ENCODE measurements at regions not wholly inside any gene's neighbourhood (a gene's known extent, or its start where the extent isn't known, plus 50 kb on each side); places are given as distances from the start of the nearest gene placed in this dataset.

GRCh38 chr18:78782951-78783563, 196.6 kb upstream of the SALL3 start:
- Histone ChIP-seq H3K27me3 (peaks cover 0 to 7% (median 0%) of the 10 kb centered on the region in 3 donors), H3K9me3 (no peaks in the 10 kb centered on the region), H3K4me1 (no peaks in the 10 kb centered on the region), H3K36me3 (no peaks in the 10 kb centered on the region), H3K4me3 (no peak overlapping the region), H3K27ac (no peak overlapping the region)
- peak in 1 of 2 donors; percentile 10 for DNase-seq
- intact Hi-C loops (cut with DNase I; ENCODE audit: low total_unique reads) = no loop called here
- WGBS, 5 donors = 86 to 91% (median 88%) methylated on average over 17 to 21 of the region's 21 CpGs
- TF ChIP-seq POLR2AphosphoS5 (IDR thresholded peaks at IDR 0.05) (no peak), POLR2A (IDR thresholded peaks at IDR 0.05) (no peak), EP300 (IDR thresholded peaks at IDR 0.05) (no peak)
- TF ChIP-seq, protein P1, sequence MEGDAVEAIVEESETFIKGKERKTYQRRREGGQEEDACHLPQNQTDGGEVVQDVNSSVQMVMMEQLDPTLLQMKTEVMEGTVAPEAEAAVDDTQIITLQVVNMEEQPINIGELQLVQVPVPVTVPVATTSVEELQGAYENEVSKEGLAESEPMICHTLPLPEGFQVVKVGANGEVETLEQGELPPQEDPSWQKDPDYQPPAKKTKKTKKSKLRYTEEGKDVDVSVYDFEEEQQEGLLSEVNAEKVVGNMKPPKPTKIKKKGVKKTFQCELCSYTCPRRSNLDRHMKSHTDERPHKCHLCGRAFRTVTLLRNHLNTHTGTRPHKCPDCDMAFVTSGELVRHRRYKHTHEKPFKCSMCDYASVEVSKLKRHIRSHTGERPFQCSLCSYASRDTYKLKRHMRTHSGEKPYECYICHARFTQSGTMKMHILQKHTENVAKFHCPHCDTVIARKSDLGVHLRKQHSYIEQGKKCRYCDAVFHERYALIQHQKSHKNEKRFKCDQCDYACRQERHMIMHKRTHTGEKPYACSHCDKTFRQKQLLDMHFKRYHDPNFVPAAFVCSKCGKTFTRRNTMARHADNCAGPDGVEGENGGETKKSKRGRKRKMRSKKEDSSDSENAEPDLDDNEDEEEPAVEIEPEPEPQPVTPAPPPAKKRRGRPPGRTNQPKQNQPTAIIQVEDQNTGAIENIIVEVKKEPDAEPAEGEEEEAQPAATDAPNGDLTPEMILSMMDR (IDR thresholded peaks at IDR 0.05) = no peak

GRCh38 chr18:78783564-78783960, 196.1 kb upstream of the SALL3 start:
- WGBS, 5 donors = 74 to 81% (median 77%) methylated on average over 10 to 12 of the region's 12 CpGs
- DNase-seq = no peak
- H3K4me1 ChIP-seq = no peaks in the 10 kb centered on the region
- H3K36me3 ChIP-seq = no peaks in the 10 kb centered on the region
- TF ChIP-seq, protein P1 (IDR thresholded peaks at IDR 0.05) = no peak
- TF ChIP-seq POLR2AphosphoS5 (IDR thresholded peaks at IDR 0.05) = no peak
- TF ChIP-seq EP300 (IDR thresholded peaks at IDR 0.05) = no peak
- no peak for TF ChIP-seq POLR2A (IDR thresholded peaks at IDR 0.05)
- no peaks in the 10 kb centered on the region for H3K9me3 ChIP-seq
- no peak overlapping the region for H3K27ac ChIP-seq
- intact Hi-C loops (cut with DNase I; ENCODE audit: low total_unique reads) = no loop called here
- peaks cover 0 to 8% (median 0%) of the 10 kb centered on the region in 3 donors for H3K27me3 ChIP-seq
- H3K4me3 ChIP-seq = no peak overlapping the region

GRCh38 chr18:78784861-78785260, 194.8 kb upstream of the SALL3 start:
- Histone ChIP-seq H3K27me3 (peaks cover 0 to 11% (median 0%) of the 10 kb centered on the region in 3 donors), H3K27ac (no peak overlapping the region), H3K36me3 (no peaks in the 10 kb centered on the region), H3K9me3 (no peaks in the 10 kb centered on the region), H3K4me3 (no peak overlapping the region), H3K4me1 (no peaks in the 10 kb centered on the region)
- WGBS, 5 donors = 92 to 95% (median 94%) methylated on average over 5 of the region's 5 CpGs
- intact Hi-C loops (cut with DNase I; ENCODE audit: low total_unique reads) = no loop called here
- DNase-seq = no peak
- TF ChIP-seq POLR2AphosphoS5 (IDR thresholded peaks at IDR 0.05) (no peak), EP300 (IDR thresholded peaks at IDR 0.05) (no peak), POLR2A (IDR thresholded peaks at IDR 0.05) (no peak)
- TF ChIP-seq, protein P1 (IDR thresholded peaks at IDR 0.05) = no peak

DNA sequence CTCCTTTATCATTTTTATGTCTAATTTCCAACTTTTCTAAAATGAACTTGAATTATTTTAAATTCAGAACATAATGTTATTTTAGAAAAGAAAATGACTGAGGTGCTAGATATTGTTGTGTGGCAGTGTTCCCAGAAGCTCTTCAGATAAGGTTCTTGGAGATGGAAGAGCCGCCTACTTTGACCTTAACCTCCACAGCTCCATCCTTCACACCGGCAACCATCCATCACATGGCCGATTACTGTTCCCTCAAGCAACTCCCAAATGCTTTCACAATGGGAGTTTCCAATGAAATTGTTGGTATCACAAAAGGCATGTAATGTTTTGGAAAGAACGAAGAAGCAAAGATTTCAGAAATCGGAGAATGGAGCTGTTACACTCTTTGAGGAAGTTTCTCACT, 193.9 kb upstream of the SALL3 start:
- no peak overlapping the region for H3K27ac ChIP-seq
- intact Hi-C loops (cut with DNase I; ENCODE audit: low total_unique reads) = no loop called here
- WGBS, 5 donors = 72 to 82% (median 78%) methylated on average over 5 of the region's 5 CpGs
- TF ChIP-seq, protein P1 (IDR thresholded peaks at IDR 0.05) = no peak
- TF ChIP-seq POLR2AphosphoS5 (IDR thresholded peaks at IDR 0.05) (no peak), EP300 (IDR thresholded peaks at IDR 0.05) (no peak), POLR2A (IDR thresholded peaks at IDR 0.05) (no peak)
- no peaks in the 10 kb centered on the region for H3K4me1 ChIP-seq
- DNase-seq = no peak
- H3K9me3 ChIP-seq = no peaks in the 10 kb centered on the region
- H3K27me3 ChIP-seq = peaks cover 0 to 19% (median 0%) of the 10 kb centered on the region in 3 donors
- no peak overlapping the region for H3K4me3 ChIP-seq
- H3K36me3 ChIP-seq = no peaks in the 10 kb centered on the region
